ENCODE measurements at regions not wholly inside any gene's neighbourhood (a gene's known extent, or its start where the extent isn't known, plus 50 kb on each side); places are given as distances from the start of the nearest gene placed in this dataset.

GRCh38 chr2:5369510-5369909 lies 322.7 kb upstream of the SOX11 start:
- TF ChIP-seq ZNF621 (tag by site-specific recombination; IDR thresholded peaks at IDR 0.05), result no peak
- no peak for TF ChIP-seq ZNF580 (tag by site-specific recombination; IDR thresholded peaks at IDR 0.05)
- no peak for TF ChIP-seq ZNF600 (tag by site-specific recombination; IDR thresholded peaks at IDR 0.05)
- no peak for TF ChIP-seq SALL2 (tag by site-specific recombination; IDR thresholded peaks at IDR 0.05; ENCODE audit: borderline replicate concordance)
- no peak for TF ChIP-seq ZSCAN16 (tag by site-specific recombination; IDR thresholded peaks at IDR 0.05)
- no peak for TF ChIP-seq GLIS1 (tag by site-specific recombination; IDR thresholded peaks at IDR 0.05)
- no peak for TF ChIP-seq PBX3 (CRISPR knock-in tag; IDR thresholded peaks at IDR 0.05)
- no peak for TF ChIP-seq ZNF473 (tag by site-specific recombination; IDR thresholded peaks at IDR 0.05)
- TF ChIP-seq ZNF664 (tag by site-specific recombination; IDR thresholded peaks at IDR 0.05), result no peak
- TF ChIP-seq ZFP3 (tag by site-specific recombination; IDR thresholded peaks at IDR 0.05; ENCODE audit: low read depth), result no peak
- POLR2A ChIA-PET, result no interaction called here

GRCh38 chr2:5370158-5370557 lies 322.0 kb upstream of the SOX11 start:
- no peaks in the 10 kb centered on the region for H3K4me1 ChIP-seq (ENCODE audit: control insufficient read depth, insufficient read depth, low read length)
- H3K36me3 ChIP-seq (ENCODE audit: control insufficient read depth in 2 of 2, insufficient read depth in 1 of 2, low read length in 2 of 2), result no peaks in the 10 kb centered on the region
- H3K9me3 ChIP-seq (ENCODE audit: control insufficient read depth, insufficient read depth, low read depth, low read length), result no peaks in the 10 kb centered on the region
- CTCF ChIA-PET, result no interaction called here
- POLR2A ChIA-PET, result no interaction called here
- no peak overlapping the region for H3K27ac ChIP-seq (ENCODE audit: extremely low read depth, low read depth, low read length)
- no peak for TF ChIP-seq ZNF792 (tag by site-specific recombination; IDR thresholded peaks at IDR 0.05)
- TF ChIP-seq SP2 (tag by site-specific recombination; IDR thresholded peaks at IDR 0.05), result no peak
- TF ChIP-seq ZNF266 (tag by site-specific recombination; IDR thresholded peaks at IDR 0.05; ENCODE audit: low read depth), result no peak
- no peak for TF ChIP-seq ZSCAN18 (tag by site-specific recombination; IDR thresholded peaks at IDR 0.05)
- no peak for TF ChIP-seq ZNF623 (tag by site-specific recombination; IDR thresholded peaks at IDR 0.05)
- no peak for TF ChIP-seq ZNF157 (tag by site-specific recombination; IDR thresholded peaks at IDR 0.05)
- TF ChIP-seq ZNF354C (tag by site-specific recombination; IDR thresholded peaks at IDR 0.05; ENCODE audit: borderline replicate concordance, low read depth), result no peak
- TF ChIP-seq ZFP41 (tag by site-specific recombination; IDR thresholded peaks at IDR 0.05; ENCODE audit: borderline replicate concordance), result no peak
- TF ChIP-seq ZNF473 (tag by site-specific recombination; IDR thresholded peaks at IDR 0.05), result no peak
- H3K4me3 ChIP-seq (ENCODE audit: low read depth, low read length), result no peak overlapping the region

More at GRCh38 chr2:5369510-5369909, 322.7 kb upstream of the SOX11 start:
- Histone ChIP-seq H3K36me3 (ENCODE audit: control insufficient read depth in 2 of 2, insufficient read depth in 1 of 2, low read length in 2 of 2) (no peaks in the 10 kb centered on the region), H3K4me1 (ENCODE audit: control insufficient read depth, insufficient read depth, low read length) (no peaks in the 10 kb centered on the region), H3K4me3 (ENCODE audit: low read depth, low read length) (no peak overlapping the region), H3K9me3 (ENCODE audit: control insufficient read depth, insufficient read depth, low read depth, low read length) (no peaks in the 10 kb centered on the region), H3K27ac (ENCODE audit: extremely low read depth, low read depth, low read length) (no peak overlapping the region)
- CTCF ChIA-PET, result no interaction called here

GRCh38 chr2:5372141-5372540 lies 320.0 kb upstream of the SOX11 start:
- ChIA-PET CTCF (no interaction called here), POLR2A (no interaction called here)
- Histone ChIP-seq H3K4me3 (ENCODE audit: low read depth, low read length) (no peak overlapping the region), H3K36me3 (ENCODE audit: control insufficient read depth in 2 of 2, insufficient read depth in 1 of 2, low read length in 2 of 2) (no peaks in the 10 kb centered on the region), H3K9me3 (ENCODE audit: control insufficient read depth, insufficient read depth, low read depth, low read length) (no peaks in the 10 kb centered on the region), H3K4me1 (ENCODE audit: control insufficient read depth, insufficient read depth, low read length) (no peaks in the 10 kb centered on the region), H3K27ac (ENCODE audit: extremely low read depth, low read depth, low read length) (no peak overlapping the region)
- TF ChIP-seq KLF8 (tag by site-specific recombination; IDR thresholded peaks at IDR 0.05) (no peak), MZF1 (tag by site-specific recombination; IDR thresholded peaks at IDR 0.05; ENCODE audit: borderline replicate concordance) (no peak), ZNF580 (tag by site-specific recombination; IDR thresholded peaks at IDR 0.05) (no peak), ZNF473 (tag by site-specific recombination; IDR thresholded peaks at IDR 0.05) (no peak), ZXDB (tag by site-specific recombination; IDR thresholded peaks at IDR 0.05) (no peak), ZNF366 (tag by site-specific recombination; conservative IDR thresholded peaks at IDR 0.05) (no peak), ZNF501 (tag by site-specific recombination; IDR thresholded peaks at IDR 0.05) (no peak), PBX3 (CRISPR knock-in tag; IDR thresholded peaks at IDR 0.05) (no peak), KLF1 (tag by site-specific recombination; IDR thresholded peaks at IDR 0.05) (no peak), HOXC10 (CRISPR knock-in tag; IDR thresholded peaks at IDR 0.05) (no peak), GLI4 (tag by site-specific recombination; IDR thresholded peaks at IDR 0.05) (no peak), ZNF354C (tag by site-specific recombination; IDR thresholded peaks at IDR 0.05; ENCODE audit: borderline replicate concordance, low read depth) (no peak), ZBTB1 (tag by site-specific recombination; IDR thresholded peaks at IDR 0.05) (no peak), ZNF311 (tag by site-specific recombination; IDR thresholded peaks at IDR 0.05; ENCODE audit: borderline replicate concordance) (no peak)
